PC-3 (cell line): ENCODE measurements at regions not wholly inside any gene's neighbourhood (a gene's known extent, or its start where the extent isn't known, plus 50 kb on each side); places are given as distances from the start of the nearest gene placed in this dataset.
"Not testable (repeated sequence)": the region's sequence is repeated elsewhere in the genome, so short reads cannot be mapped to it uniquely, and the experiment has no call there.

ENCODE experiments used
- ATAC-seq: fragments of 200-7000 bp; cut with Tn5 transposase; 2 replicates; pipeline ENCODE4 v1.9.1; 2020; ENCODE audit warnings: mild to moderate bottlenecking, moderate library complexity
- BruUV-seq: library from RNA; stranded (reverse); fragments of 400-500 nt; replicated peaks from 2 replicates; lab custom pipeline; 2021; lab: Mats Ljungman, UMichigan
- CTCF ChIA-PET: fragments of 300-600 bp; sonication (Branson Sonifier 250); formaldehyde crosslinking; loops from one replicate; lab custom pipeline; 2022; ENCODE audit warnings: antibody characterized with exemption; lab: Charles Lee
- POLR2A ChIA-PET: fragments of 300-600 bp; sonication (Branson Sonifier 250); formaldehyde crosslinking; loops from one replicate; lab custom pipeline; 2022; ENCODE audit warnings: antibody characterized with exemption; ENCODE audit not compliant: unreplicated experiment; lab: Charles Lee
- DNase-seq: peaks from one replicate; pipeline ENCODE4 v3.0.0-alpha.2; 2015
- H2AFZ ChIP-seq: fragments of 300-600 bp; sonication (generic); 2 replicates; pipeline ENCODE4 v1.6.0; 2016; ENCODE audit warnings: antibody characterized with exemption, low read length
- H3F3A ChIP-seq: fragments of 300-600 bp; sonication (generic); one replicate; pipeline ENCODE4 v1.6.0; 2017; ENCODE audit warnings: antibody characterized with exemption, low read length, control low read depth, mild to moderate bottlenecking; ENCODE audit not compliant: unreplicated experiment
- H3K27ac ChIP-seq: fragments of 300-600 bp; sonication (generic); 2 replicates; pipeline ENCODE4 v1.5.1; 2016; ENCODE audit warnings: mild to moderate bottlenecking, low read length
- H3K27me3 ChIP-seq: fragments of 300-600 bp; sonication (generic); 2 replicates; pipeline ENCODE4 v1.6.1; 2016; ENCODE audit warnings: low read length, mixed read lengths
- H3K36me3 ChIP-seq: fragments of 300-600 bp; sonication (generic); 2 replicates; pipeline ENCODE4 v1.6.1; 2016; ENCODE audit warnings: low read depth, mixed run types, low read length, mixed read lengths
- H3K4me1 ChIP-seq: fragments of 300-600 bp; sonication (generic); 2 replicates; pipeline ENCODE4 v1.5.1; 2016; ENCODE audit warnings: low read length; ENCODE audit not compliant: insufficient read depth
- H3K4me2 ChIP-seq: fragments of 300-600 bp; sonication (generic); 2 replicates; pipeline ENCODE4 v1.6.0; 2016; ENCODE audit warnings: low read length
- H3K4me3 ChIP-seq: fragments of 300-600 bp; sonication (generic); 2 replicates; pipeline ENCODE4 v1.5.1; 2016; ENCODE audit warnings: mild to moderate bottlenecking, low read length, mixed read lengths
- H3K79me2 ChIP-seq: fragments of 300-600 bp; sonication (generic); 2 replicates; pipeline ENCODE4 v1.6.1; 2017; ENCODE audit warnings: low read length, mixed read lengths
- H3K9ac ChIP-seq: fragments of 300-600 bp; sonication (generic); 2 replicates; pipeline ENCODE4 v1.6.0; 2016; ENCODE audit warnings: mild to moderate bottlenecking, low read length
- H3K9me2 ChIP-seq: fragments of 300-600 bp; sonication (generic); replicated peaks from 2 replicates; pipeline ENCODE4 v1.6.1; 2016; ENCODE audit warnings: mixed run types, low read length, mixed read lengths
- H3K9me3 ChIP-seq: fragments of 300-600 bp; sonication (generic); 2 replicates; pipeline ENCODE4 v1.6.1; 2016; ENCODE audit warnings: low read length, mixed read lengths
- H4K20me1 ChIP-seq: fragments of 300-600 bp; sonication (generic); 2 replicates; pipeline ENCODE4 v1.6.1; 2016; ENCODE audit warnings: low read length, mixed read lengths
- EZH2 ChIP-seq: fragments of 300-600 bp; sonication (generic); IDR thresholded peaks from one replicate; pipeline ENCODE4 v1.6.1; 2017; ENCODE audit warnings: antibody characterized with exemption, mild to moderate bottlenecking, low read length; ENCODE audit not compliant: unreplicated experiment
- EZH2phosphoT487 ChIP-seq: fragments of 300-600 bp; sonication (generic); IDR thresholded peaks from 2 replicates; pipeline ENCODE4 v1.6.1; 2018; ENCODE audit warnings: mild to moderate bottlenecking, antibody characterized with exemption, low read length, borderline replicate concordance
- intact Hi-C: fragments of 100-400 bp; cut with micrococcal nuclease; formaldehyde crosslinking; loops from 2 replicates; pipeline ENCODE4 v1.9.0; 2023
- TF ChIP-seq, protein P1 (sequence below): fragments of 300-600 bp; sonication (generic); conservative IDR thresholded peaks from 2 replicates; pipeline ENCODE4 v1.5.1; 2017; ENCODE audit warnings: antibody characterized with exemption, low read depth, mild to moderate bottlenecking, low read length

DNA sequence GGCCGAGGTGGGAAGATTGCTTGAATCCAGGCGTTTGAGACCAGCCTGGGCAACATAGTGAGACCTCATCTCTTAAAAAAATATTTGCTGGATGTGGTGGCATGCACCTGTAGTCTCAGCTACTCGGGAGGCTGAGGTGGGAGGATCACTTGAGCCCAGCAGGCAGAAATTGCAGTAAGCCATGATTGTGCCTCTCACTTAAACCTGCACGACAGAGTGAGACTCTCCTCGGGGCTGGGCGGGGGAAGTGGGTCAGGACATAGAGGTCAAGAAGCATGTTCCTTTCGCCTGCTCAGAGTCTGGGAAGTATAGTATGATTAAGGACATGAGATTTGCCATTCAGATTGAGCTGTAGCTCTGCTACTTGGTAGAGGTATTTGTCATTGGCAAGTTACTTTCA is 52.3 kb downstream of the SEPTIN7 start:
- CTCF ChIA-PET, H3K27ac ChIP-seq, H3K4me2 ChIP-seq, BruUV-seq, H2AFZ ChIP-seq, DNase-seq, H4K20me1 ChIP-seq, intact Hi-C loops, POLR2A ChIA-PET, H3K36me3 ChIP-seq, ATAC-seq, H3K4me3 ChIP-seq, H3K9me3 ChIP-seq, H3K9me2 ChIP-seq, H3K4me1 ChIP-seq, H3K27me3 ChIP-seq, H3K9ac ChIP-seq, H3F3A ChIP-seq: not testable (repeated sequence)
- peaks cover 78% of the 10 kb centered on the region for H3K79me2 ChIP-seq

DNA sequence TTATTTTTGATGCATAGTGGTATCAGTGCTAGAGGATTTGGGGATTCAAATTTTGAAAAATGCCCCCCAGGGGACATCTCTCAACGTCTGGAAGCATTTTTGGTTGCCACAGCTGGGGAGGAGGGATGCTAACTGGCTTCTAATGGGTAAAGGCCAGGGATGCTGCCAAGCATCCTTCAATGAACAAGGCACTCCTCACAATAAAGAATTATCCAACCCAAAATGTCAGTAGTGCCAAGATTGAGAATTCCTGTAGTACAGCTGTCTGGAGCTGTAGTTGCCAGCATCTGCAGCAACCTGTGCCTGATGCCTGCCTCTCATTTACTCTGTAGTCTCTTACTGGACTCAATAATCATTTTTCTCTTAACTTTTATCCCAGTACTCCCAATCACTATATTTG is 53.5 kb downstream of the SEPTIN7 start:
- intact Hi-C loops: no loop called here
- no peak overlapping the region for H3K27ac ChIP-seq
- no peak overlapping the region for H3K9ac ChIP-seq
- peaks cover 76% of the 10 kb centered on the region for H3K79me2 ChIP-seq
- no peaks in the 10 kb centered on the region for H3K27me3 ChIP-seq
- no peaks in the 10 kb centered on the region for H3K9me3 ChIP-seq
- no peak for ATAC-seq
- 0 out of 2 replicates have a peak, but pooled peaks cover 3% of the 10 kb centered on the region for H3K36me3 ChIP-seq
- H4K20me1 ChIP-seq: 0 out of 2 replicates have a peak, but pooled peaks cover 7% of the 10 kb centered on the region
- H3K9me2 ChIP-seq: no peaks in the 10 kb centered on the region
- H3K4me1 ChIP-seq: no peaks in the 10 kb centered on the region
- no peaks in the 10 kb centered on the region for H3F3A ChIP-seq
- H2AFZ ChIP-seq: no peak overlapping the region
- no peak for TF ChIP-seq EZH2phosphoT487
- H3K4me2 ChIP-seq: no peak overlapping the region
- no peak for DNase-seq
- no TSS peak for BruUV-seq
- H3K4me3 ChIP-seq: no peak overlapping the region
- POLR2A ChIA-PET: no interaction called here
- CTCF ChIA-PET: no interaction called here

DNA sequence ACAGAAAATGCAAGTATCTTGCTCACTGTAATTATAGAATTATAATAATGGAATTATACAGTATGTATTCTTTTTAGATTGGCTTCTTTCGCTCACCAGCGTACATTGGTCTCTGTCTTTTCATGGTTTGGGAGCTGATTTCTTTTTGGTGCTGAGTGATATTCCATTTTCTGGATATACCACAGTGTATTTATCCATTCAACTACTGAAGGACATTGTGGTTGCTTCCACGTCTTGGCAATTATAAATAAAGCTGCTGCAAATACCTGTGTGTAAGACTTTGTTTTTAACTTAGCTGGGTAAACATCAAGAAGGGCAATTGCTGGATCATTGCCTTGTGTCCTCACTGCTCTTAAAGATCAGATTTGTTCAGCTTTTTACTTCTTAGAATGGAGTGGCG is 55.3 kb downstream of the SEPTIN7 start:
- no peak overlapping the region for H2AFZ ChIP-seq
- no peaks in the 10 kb centered on the region for H3K4me1 ChIP-seq
- H3K27ac ChIP-seq: no peak overlapping the region
- no peaks in the 10 kb centered on the region for H3K9me3 ChIP-seq
- intact Hi-C loops: no loop called here
- DNase-seq: no peak
- 0 out of 2 replicates have a peak, but pooled peaks cover 3% of the 10 kb centered on the region for H3K36me3 ChIP-seq
- BruUV-seq: no TSS peak
- no peaks in the 10 kb centered on the region for H3K27me3 ChIP-seq
- TF ChIP-seq EZH2phosphoT487: no peak
- TF ChIP-seq, protein P1, sequence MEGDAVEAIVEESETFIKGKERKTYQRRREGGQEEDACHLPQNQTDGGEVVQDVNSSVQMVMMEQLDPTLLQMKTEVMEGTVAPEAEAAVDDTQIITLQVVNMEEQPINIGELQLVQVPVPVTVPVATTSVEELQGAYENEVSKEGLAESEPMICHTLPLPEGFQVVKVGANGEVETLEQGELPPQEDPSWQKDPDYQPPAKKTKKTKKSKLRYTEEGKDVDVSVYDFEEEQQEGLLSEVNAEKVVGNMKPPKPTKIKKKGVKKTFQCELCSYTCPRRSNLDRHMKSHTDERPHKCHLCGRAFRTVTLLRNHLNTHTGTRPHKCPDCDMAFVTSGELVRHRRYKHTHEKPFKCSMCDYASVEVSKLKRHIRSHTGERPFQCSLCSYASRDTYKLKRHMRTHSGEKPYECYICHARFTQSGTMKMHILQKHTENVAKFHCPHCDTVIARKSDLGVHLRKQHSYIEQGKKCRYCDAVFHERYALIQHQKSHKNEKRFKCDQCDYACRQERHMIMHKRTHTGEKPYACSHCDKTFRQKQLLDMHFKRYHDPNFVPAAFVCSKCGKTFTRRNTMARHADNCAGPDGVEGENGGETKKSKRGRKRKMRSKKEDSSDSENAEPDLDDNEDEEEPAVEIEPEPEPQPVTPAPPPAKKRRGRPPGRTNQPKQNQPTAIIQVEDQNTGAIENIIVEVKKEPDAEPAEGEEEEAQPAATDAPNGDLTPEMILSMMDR: no peak
- no peak for TF ChIP-seq EZH2
- no peaks in the 10 kb centered on the region for H3F3A ChIP-seq
- H3K9ac ChIP-seq: no peak overlapping the region
- no peaks in the 10 kb centered on the region for H3K9me2 ChIP-seq
- CTCF ChIA-PET: no interaction called here
- H4K20me1 ChIP-seq: peaks cover 11% of the 10 kb centered on the region; the same call in 1 of the 2 replicates
- no peak overlapping the region for H3K4me2 ChIP-seq
- ATAC-seq: no peak
- POLR2A ChIA-PET: no interaction called here
- H3K79me2 ChIP-seq: peaks cover 85% of the 10 kb centered on the region
- no peak overlapping the region for H3K4me3 ChIP-seq

DNA sequence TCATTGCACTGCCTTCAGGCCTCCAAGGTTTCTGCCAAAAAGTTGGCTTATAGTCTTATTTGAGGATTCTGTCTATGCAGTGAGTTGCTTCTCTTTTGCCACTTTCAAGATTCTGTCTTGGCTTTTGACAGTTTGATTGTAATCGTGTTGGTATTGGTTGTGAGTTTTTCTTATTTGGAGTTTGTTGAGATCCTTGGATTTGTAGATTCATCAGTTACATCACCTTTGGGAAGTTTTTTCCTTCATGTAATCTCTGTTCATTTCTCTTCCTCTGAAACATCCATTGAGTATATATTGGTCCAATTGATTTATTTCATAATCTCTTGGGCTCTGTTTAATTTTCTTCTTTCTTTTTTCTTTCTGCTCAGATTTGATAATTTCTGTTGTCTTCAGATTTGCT is 59.8 kb downstream of the SEPTIN7 start:
- peaks cover 60% of the 10 kb centered on the region for H3K79me2 ChIP-seq
- no peak overlapping the region for H3K4me3 ChIP-seq
- BruUV-seq: no TSS peak
- H3K4me2 ChIP-seq: no peak overlapping the region
- no peak overlapping the region for H3K9ac ChIP-seq
- no peaks in the 10 kb centered on the region for H3K9me3 ChIP-seq
- H4K20me1 ChIP-seq: peaks cover 7% of the 10 kb centered on the region; the same call in 1 of the 2 replicates
- DNase-seq (no peak), ATAC-seq (no peak)
- no peak overlapping the region for H2AFZ ChIP-seq
- POLR2A ChIA-PET: no interaction called here
- CTCF ChIA-PET: no interaction called here
- H3K9me2 ChIP-seq: no peaks in the 10 kb centered on the region
- no peaks in the 10 kb centered on the region for H3K4me1 ChIP-seq
- no peaks in the 10 kb centered on the region for H3K27me3 ChIP-seq
- no peaks in the 10 kb centered on the region; the same call in none of the 2 replicates for H3K36me3 ChIP-seq
- no peaks in the 10 kb centered on the region for H3F3A ChIP-seq
- H3K27ac ChIP-seq: no peak overlapping the region
- TF ChIP-seq, protein P1: no peak
- intact Hi-C loops: no loop called here
